ENCODE measurements at regions not wholly inside any gene's neighbourhood (a gene's known extent, or its start where the extent isn't known, plus 50 kb on each side); places are given as distances from the start of the nearest gene placed in this dataset.
"Not testable (repeated sequence)": the region's sequence is repeated elsewhere in the genome, so short reads cannot be mapped to it uniquely, and the experiment has no call there.

- no peak for DNase-seq
These were observed 131.7 kb upstream of the NDUFV2 start for GRCh38 chr18:8970843-8971242.

- DNase-seq = no peak
These were observed 130.4 kb upstream of the NDUFV2 start for GRCh38 chr18:8972116-8972515.

GRCh38 chr18:8974279-8974678 lies 128.2 kb upstream of the NDUFV2 start:
- no peak for DNase-seq

- no peak for DNase-seq
These were observed 127.8 kb upstream of the NDUFV2 start for GRCh38 chr18:8974696-8975095.

- DNase-seq = no peak
These were observed 126.9 kb upstream of the NDUFV2 start for GRCh38 chr18:8975624-8976023.

GRCh38 chr18:8976606-8977005 lies 125.9 kb upstream of the NDUFV2 start:
- peak in 1 of 2 experiments; percentile 8 for DNase-seq

GRCh38 chr18:8977166-8977565 lies 125.3 kb upstream of the NDUFV2 start:
- DNase-seq = no peak

- no peak for DNase-seq
These were observed 124.8 kb upstream of the NDUFV2 start for GRCh38 chr18:8977701-8978100.

GRCh38 chr18:8978394-8978793 lies 124.1 kb upstream of the NDUFV2 start:
- DNase-seq = no peak

GRCh38 chr18:8979258-8979988 lies 123.1 kb upstream of the NDUFV2 start:
- DNase-seq = no peak

- DNase-seq = no peak
These were observed 122.0 kb upstream of the NDUFV2 start for GRCh38 chr18:8980496-8980895.

GRCh38 chr18:8980918-8981317 lies 121.6 kb upstream of the NDUFV2 start:
- no peak for DNase-seq

GRCh38 chr18:8982416-8983183 lies 119.9 kb upstream of the NDUFV2 start:
- DNase-seq = peak; percentile 34 to 58

- DNase-seq = no peak
These were observed 119.3 kb upstream of the NDUFV2 start for GRCh38 chr18:8983195-8983594.

GRCh38 chr18:8984131-8984721 lies 118.3 kb upstream of the NDUFV2 start:
- DNase-seq = no peak

- DNase-seq = no peak
These were observed 115.3 kb upstream of the NDUFV2 start for GRCh38 chr18:8987241-8987640.

- peak; percentile 70 to 71 for DNase-seq
These were observed 114.1 kb upstream of the NDUFV2 start for GRCh38 chr18:8988260-8988871.

GRCh38 chr18:8989017-8989416 lies 113.5 kb upstream of the NDUFV2 start:
- no peak for DNase-seq

GRCh38 chr18:8989855-8990254 lies 112.6 kb upstream of the NDUFV2 start:
- DNase-seq = no peak

- DNase-seq = no peak
These were observed 112.0 kb upstream of the NDUFV2 start for GRCh38 chr18:8990276-8991031.

- no peak for DNase-seq
These were observed 111.3 kb upstream of the NDUFV2 start for GRCh38 chr18:8991155-8991554.

- DNase-seq = not testable (repeated sequence)
These were observed 110.0 kb upstream of the NDUFV2 start for GRCh38 chr18:8992500-8992899.

GRCh38 chr18:8994603-8995002 lies 107.9 kb upstream of the NDUFV2 start:
- no peak for DNase-seq
